Esophagus muscularis mucosa (tissue), 4 donors: ENCODE measurements at regions not wholly inside any gene's neighbourhood (a gene's known extent, or its start where the extent isn't known, plus 50 kb on each side); places are given as distances from the start of the nearest gene placed in this dataset.

Experiments used
- DNase-seq: peaks from one replicate; pipeline ENCODE4 v3.0.0-alpha.2; 2017; ENCODE audit errors: extremely low spot score
- H3K27ac ChIP-seq, 4 donors: fragments of 200-600 bp; sonication (generic); replicated peaks in 1 of 4; 1 replicate in 3 of 4; 2 replicates in 1 of 4; pipeline ENCODE4 v1.5.1; 2016 to 2019; ENCODE audit warnings: mild to moderate bottlenecking in 1 of 4
- H3K27me3 ChIP-seq, 4 donors: fragments of 200-600 bp; sonication (generic); one replicate each; pipeline versions ENCODE4 v1.5.1 to v1.6.0; 2016 to 2019
- H3K36me3 ChIP-seq, 4 donors: fragments of 200-600 bp; sonication (generic); one replicate each; pipeline ENCODE4 v1.5.1; 2016 to 2019
- H3K4me1 ChIP-seq, 4 donors: fragments of 200-600 bp; sonication (generic); one replicate each; pipeline ENCODE4 v1.5.1; 2016 to 2019
- H3K4me3 ChIP-seq, 4 donors: fragments of 200-600 bp; sonication (generic); 1 replicate in 2 of 4; 2 replicates in 2 of 4; pipeline ENCODE4 v1.5.1; 2016 to 2019; ENCODE audit warnings: mild to moderate bottlenecking in 4 of 4, moderate library complexity in 1 of 4
- H3K9me3 ChIP-seq, 4 donors: fragments of 200-600 bp; sonication (generic); 1 replicate in 3 of 4; 2 replicates in 1 of 4; pipeline ENCODE4 v1.5.1; 2016 to 2019
- EP300 ChIP-seq: sonication (generic); formaldehyde crosslinking; IDR thresholded peaks from one replicate; pipeline ENCODE4 v1.6.1; 2017; ENCODE audit warnings: antibody characterized with exemption
- POLR2A ChIP-seq: fragments of 450-650 bp; IDR thresholded peaks from one replicate; pipeline ENCODE4 v1.6.1; 2017; ENCODE audit warnings: antibody characterized with exemption, moderate library complexity, mild to moderate bottlenecking, low read depth
- POLR2AphosphoS5 ChIP-seq, 2 donors: sonication (generic); formaldehyde crosslinking; IDR thresholded peaks; one replicate each; pipeline ENCODE4 v1.6.1; 2017; ENCODE audit warnings: antibody characterized with exemption in 2 of 2
- WGBS: methylation state at CpG from one replicate; pipeline ENCODE4 v1.1.5; 2018; 5-methylcytosine and 5-hydroxymethylcytosine counted together
- intact Hi-C: fragments of 100-400 bp; cut with DNase I; formaldehyde crosslinking; loops from one replicate; pipeline ENCODE4 v1.15.1; 2023
- TF ChIP-seq, protein P1 (sequence below), 3 experiments: fragments of 200-600 bp in 2 of 3; fragments of 450-650 bp in 1 of 3; sonication (generic) in 2 of 3; IDR thresholded peaks; one replicate each; pipeline ENCODE4 v1.5.1; 2017 to 2019; ENCODE audit warnings: antibody characterized with exemption in 3 of 3, mild to moderate bottlenecking in 2 of 3, moderate library complexity in 1 of 3

DNA sequence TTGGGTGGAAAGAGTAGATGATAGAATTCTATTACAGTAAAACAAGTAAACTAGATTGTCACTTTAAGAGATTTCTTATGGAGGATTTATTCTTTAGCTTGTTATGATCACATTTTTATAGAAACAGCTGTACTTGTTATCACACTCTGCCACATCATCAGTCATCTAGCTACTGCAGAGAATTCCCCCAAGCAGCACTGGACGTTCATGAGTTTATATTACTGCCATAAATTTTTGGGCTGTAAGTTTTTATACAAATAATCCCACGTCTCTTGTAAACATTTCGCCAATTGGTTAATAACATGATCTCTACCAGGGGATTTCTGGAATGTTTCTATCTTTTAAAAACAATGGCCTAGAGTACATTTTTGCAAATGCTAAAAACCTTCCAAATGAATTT, 238.8 kb downstream of the POLR1F start:
- TF ChIP-seq, protein P1, sequence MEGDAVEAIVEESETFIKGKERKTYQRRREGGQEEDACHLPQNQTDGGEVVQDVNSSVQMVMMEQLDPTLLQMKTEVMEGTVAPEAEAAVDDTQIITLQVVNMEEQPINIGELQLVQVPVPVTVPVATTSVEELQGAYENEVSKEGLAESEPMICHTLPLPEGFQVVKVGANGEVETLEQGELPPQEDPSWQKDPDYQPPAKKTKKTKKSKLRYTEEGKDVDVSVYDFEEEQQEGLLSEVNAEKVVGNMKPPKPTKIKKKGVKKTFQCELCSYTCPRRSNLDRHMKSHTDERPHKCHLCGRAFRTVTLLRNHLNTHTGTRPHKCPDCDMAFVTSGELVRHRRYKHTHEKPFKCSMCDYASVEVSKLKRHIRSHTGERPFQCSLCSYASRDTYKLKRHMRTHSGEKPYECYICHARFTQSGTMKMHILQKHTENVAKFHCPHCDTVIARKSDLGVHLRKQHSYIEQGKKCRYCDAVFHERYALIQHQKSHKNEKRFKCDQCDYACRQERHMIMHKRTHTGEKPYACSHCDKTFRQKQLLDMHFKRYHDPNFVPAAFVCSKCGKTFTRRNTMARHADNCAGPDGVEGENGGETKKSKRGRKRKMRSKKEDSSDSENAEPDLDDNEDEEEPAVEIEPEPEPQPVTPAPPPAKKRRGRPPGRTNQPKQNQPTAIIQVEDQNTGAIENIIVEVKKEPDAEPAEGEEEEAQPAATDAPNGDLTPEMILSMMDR (IDR thresholded peaks at IDR 0.05), result no peak
- TF ChIP-seq POLR2A (no peak), EP300 (no peak), POLR2AphosphoS5 (IDR thresholded peaks at IDR 0.05) (no peak)
- no peak for DNase-seq
- Histone ChIP-seq H3K27me3 (no peaks in the 10 kb centered on the region), H3K9me3 (no peaks in the 10 kb centered on the region), H3K27ac (no peak overlapping the region), H3K4me1 (no peaks in the 10 kb centered on the region), H3K4me3 (no peak overlapping the region), H3K36me3 (no peaks in the 10 kb centered on the region)
- intact Hi-C loops, result no loop called here
- 24% methylated on average over 3 of the region's 3 CpGs for WGBS

DNA sequence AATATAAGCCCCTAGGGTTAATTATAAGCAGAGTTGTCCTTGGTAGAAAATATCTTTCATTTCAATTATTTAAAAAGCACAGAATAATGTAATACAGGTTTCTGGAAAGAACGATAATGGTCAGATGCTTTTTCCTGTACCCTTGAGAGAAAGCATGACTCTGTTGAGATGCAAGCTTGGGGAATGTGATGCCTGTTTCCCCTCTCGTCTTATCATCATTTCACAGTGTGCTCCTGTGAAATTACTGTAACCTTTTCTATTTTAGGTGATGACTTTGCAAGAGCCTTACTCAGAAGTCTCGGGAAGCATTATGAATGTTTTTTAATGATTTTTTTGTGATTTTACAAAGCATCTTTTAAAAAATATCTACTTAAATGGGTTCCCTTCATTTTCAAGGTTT, 243.0 kb downstream of the POLR1F start:
- Histone ChIP-seq H3K4me1 (no peaks in the 10 kb centered on the region), H3K9me3 (no peaks in the 10 kb centered on the region), H3K27me3 (no peaks in the 10 kb centered on the region), H3K36me3 (no peaks in the 10 kb centered on the region), H3K27ac (no peak overlapping the region), H3K4me3 (no peak overlapping the region)
- intact Hi-C loops, result no loop called here
- TF ChIP-seq POLR2AphosphoS5 (IDR thresholded peaks at IDR 0.05) (no peak), EP300 (no peak), POLR2A (no peak)
- TF ChIP-seq, protein P1 (IDR thresholded peaks at IDR 0.05), result no peak
- 61% methylated on average over 3 of the region's 3 CpGs for WGBS
- no peak for DNase-seq

DNA sequence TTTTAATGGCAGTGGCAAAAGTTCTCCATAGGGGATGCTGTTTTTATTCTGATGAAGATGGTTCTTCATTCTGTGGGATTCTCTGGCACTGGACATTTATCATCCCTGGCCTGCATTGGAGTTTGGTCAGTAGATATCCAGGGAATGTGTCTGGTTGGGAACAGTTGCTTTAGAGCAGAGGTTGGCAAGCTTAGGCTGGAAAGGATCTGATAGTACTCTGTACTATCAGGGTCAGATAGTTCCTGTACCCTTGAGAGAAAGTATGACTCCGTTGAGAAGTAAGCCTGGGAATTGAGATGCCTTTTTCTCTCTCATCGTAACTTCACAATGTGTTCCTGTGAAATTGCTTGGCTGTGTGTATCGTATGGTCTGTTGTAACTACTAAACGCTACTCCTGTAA, 244.1 kb downstream of the POLR1F start:
- DNase-seq, result no peak
- Histone ChIP-seq H3K27me3 (no peaks in the 10 kb centered on the region), H3K36me3 (no peaks in the 10 kb centered on the region), H3K27ac (no peak overlapping the region), H3K9me3 (no peaks in the 10 kb centered on the region), H3K4me1 (no peaks in the 10 kb centered on the region), H3K4me3 (no peak overlapping the region)
- 83% methylated on average over 4 of the region's 4 CpGs for WGBS
- TF ChIP-seq POLR2AphosphoS5 (IDR thresholded peaks at IDR 0.05) (no peak), EP300 (no peak), POLR2A (no peak)
- TF ChIP-seq, protein P1 (IDR thresholded peaks at IDR 0.05), result no peak
- intact Hi-C loops, result no loop called here

DNA sequence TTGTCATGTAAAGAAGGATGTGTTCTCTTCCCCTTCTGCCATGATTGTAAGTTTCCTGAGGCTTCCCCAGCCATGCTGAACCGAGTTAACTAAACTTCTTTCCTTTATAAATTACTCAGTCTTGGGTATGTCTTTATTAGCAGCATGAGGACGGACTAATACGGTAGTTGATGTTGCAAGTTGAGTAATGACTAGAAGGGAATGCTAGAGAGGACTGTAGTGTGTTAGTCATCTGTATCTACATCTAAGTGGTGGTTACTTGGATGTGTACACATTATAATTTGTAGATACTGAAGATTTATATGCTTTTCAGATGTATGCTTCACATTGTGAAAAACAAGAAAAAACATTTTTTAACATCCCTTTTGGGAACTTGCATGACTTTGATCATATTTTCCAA, 244.6 kb downstream of the POLR1F start:
- no peaks in the 10 kb centered on the region for H3K36me3 ChIP-seq
- no peak for DNase-seq
- H3K9me3 ChIP-seq, result no peaks in the 10 kb centered on the region
- TF ChIP-seq EP300, result no peak
- H3K27ac ChIP-seq, result no peak overlapping the region
- no peak overlapping the region for H3K4me3 ChIP-seq
- 93% methylated on average over 3 of the region's 3 CpGs for WGBS
- no peaks in the 10 kb centered on the region for H3K4me1 ChIP-seq
- intact Hi-C loops, result no loop called here
- H3K27me3 ChIP-seq, result no peaks in the 10 kb centered on the region

DNA sequence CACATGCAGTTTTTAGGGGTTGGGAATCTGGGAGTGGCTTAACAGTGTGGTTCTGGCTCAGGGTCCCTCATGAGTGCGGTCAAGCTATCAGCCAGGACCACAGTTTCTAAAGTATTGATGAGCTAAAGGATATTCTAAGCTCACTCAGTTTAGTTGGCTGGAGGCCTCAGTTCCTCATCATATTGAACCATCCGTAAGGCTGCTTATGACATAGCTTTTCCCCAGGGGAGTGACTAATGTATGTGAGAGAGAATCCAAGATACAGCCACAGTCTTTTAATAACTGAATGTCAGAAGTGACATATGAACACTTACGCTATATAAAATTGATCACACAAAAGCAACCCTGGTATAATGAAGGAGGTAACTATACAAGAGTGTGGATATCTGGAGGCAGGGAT, 245.3 kb downstream of the POLR1F start:
- H3K27ac ChIP-seq, result no peak overlapping the region
- intact Hi-C loops, result no loop called here
- no peaks in the 10 kb centered on the region for H3K27me3 ChIP-seq
- no peak for DNase-seq
- TF ChIP-seq, protein P1 (IDR thresholded peaks at IDR 0.05), result no peak
- TF ChIP-seq POLR2A (no peak), EP300 (no peak), POLR2AphosphoS5 (IDR thresholded peaks at IDR 0.05) (no peak)
- 91% methylated on average over 3 of the region's 3 CpGs for WGBS
- no peak overlapping the region for H3K4me3 ChIP-seq
- H3K4me1 ChIP-seq, result no peaks in the 10 kb centered on the region
- H3K9me3 ChIP-seq, result no peaks in the 10 kb centered on the region
- H3K36me3 ChIP-seq, result no peaks in the 10 kb centered on the region
